Prostate gland (tissue), 2 donors: ENCODE measurements at regions not wholly inside any gene's neighbourhood (a gene's known extent, or its start where the extent isn't known, plus 50 kb on each side); places are given as distances from the start of the nearest gene placed in this dataset.

ENCODE experiments used
- DNase-seq: peaks from one replicate; pipeline ENCODE4 v3.0.0-alpha.2; 2019; ENCODE audit warnings: low spot score
- H3K27ac ChIP-seq, 2 donors: fragments of 200-600 bp; sonication (generic); 2 replicates each; pipeline ENCODE4 v1.5.1; 2017 to 2019
- H3K27me3 ChIP-seq: fragments of 200-600 bp; sonication (generic); replicated peaks from 2 replicates; pipeline ENCODE4 v1.5.1; 2019; ENCODE audit not compliant: insufficient read depth
- H3K36me3 ChIP-seq, 2 donors: fragments of 200-600 bp; sonication (generic); 1 replicate in 1 of 2; 2 replicates in 1 of 2; pipeline versions ENCODE4 v1.5.1 to v1.8.1; 2017 to 2019
- H3K4me1 ChIP-seq: fragments of 200-600 bp; sonication (generic); replicated peaks from 2 replicates; pipeline ENCODE4 v1.5.1; 2019
- H3K4me3 ChIP-seq, 2 donors: fragments of 200-600 bp; sonication (generic); 2 replicates each; pipeline ENCODE4 v1.5.1; 2017 to 2019
- H3K9me3 ChIP-seq: fragments of 200-600 bp; sonication (generic); 2 replicates; pipeline ENCODE4 v1.5.1; 2017
- POLR2A ChIP-seq: fragments of 450-650 bp; IDR thresholded peaks from one replicate; pipeline ENCODE4 v1.6.1; 2016; ENCODE audit warnings: antibody characterized with exemption, mild to moderate bottlenecking
- POLR2AphosphoS5 ChIP-seq: sonication (generic); formaldehyde crosslinking; IDR thresholded peaks from one replicate; pipeline ENCODE4 v1.6.1; 2017; ENCODE audit warnings: antibody characterized with exemption
- whole genome bisulfite sequencing: methylation state at CpG from one replicate; pipeline ENCODE4 v1.1.5; 2018; 5-methylcytosine and 5-hydroxymethylcytosine counted together
- intact Hi-C: fragments of 100-400 bp; cut with DNase I; formaldehyde crosslinking; loops from one replicate; pipeline ENCODE4 v1.14.2; 2022
- TF ChIP-seq, protein P1 (sequence below), 4 experiments: fragments of 200-600 bp in 2 of 4; fragments of 450-650 bp in 2 of 4; sonication (generic) in 2 of 4; IDR thresholded peaks; 1 replicate in 3 of 4; 2 replicates in 1 of 4; pipeline ENCODE4 v1.5.1; 2016 to 2019; ENCODE audit warnings: antibody characterized with exemption in 4 of 4, mild to moderate bottlenecking in 2 of 4, moderate library complexity in 2 of 4

DNA sequence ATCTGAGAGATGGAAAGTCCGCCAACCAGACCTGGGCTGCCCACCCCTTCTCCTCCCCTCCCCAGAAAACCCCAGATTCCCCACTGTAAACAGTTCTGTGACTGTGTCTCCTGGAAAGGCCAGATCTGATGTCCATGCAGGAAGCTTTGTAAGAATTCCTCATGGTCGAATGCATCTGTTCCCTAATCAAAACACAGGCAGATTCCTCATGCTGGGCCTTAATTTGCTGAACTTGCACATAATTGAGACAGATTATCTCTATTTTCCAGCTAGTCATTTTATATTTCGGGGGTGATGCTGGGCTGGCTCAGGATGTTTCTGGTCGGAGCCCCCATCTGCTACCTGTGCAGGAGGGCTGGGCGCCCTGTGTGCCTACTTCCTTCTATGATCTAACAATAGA is 233.6 kb upstream of the ASIC2 start:
- no peak overlapping the region for H3K27ac ChIP-seq
- no peak for DNase-seq
- H3K9me3 ChIP-seq = no peaks in the 10 kb centered on the region
- H3K36me3 ChIP-seq = no peaks in the 10 kb centered on the region
- H3K27me3 ChIP-seq = no peaks in the 10 kb centered on the region
- intact Hi-C loops = no loop called here
- TF ChIP-seq POLR2AphosphoS5 (no peak), POLR2A (no peak)
- TF ChIP-seq, protein P1, sequence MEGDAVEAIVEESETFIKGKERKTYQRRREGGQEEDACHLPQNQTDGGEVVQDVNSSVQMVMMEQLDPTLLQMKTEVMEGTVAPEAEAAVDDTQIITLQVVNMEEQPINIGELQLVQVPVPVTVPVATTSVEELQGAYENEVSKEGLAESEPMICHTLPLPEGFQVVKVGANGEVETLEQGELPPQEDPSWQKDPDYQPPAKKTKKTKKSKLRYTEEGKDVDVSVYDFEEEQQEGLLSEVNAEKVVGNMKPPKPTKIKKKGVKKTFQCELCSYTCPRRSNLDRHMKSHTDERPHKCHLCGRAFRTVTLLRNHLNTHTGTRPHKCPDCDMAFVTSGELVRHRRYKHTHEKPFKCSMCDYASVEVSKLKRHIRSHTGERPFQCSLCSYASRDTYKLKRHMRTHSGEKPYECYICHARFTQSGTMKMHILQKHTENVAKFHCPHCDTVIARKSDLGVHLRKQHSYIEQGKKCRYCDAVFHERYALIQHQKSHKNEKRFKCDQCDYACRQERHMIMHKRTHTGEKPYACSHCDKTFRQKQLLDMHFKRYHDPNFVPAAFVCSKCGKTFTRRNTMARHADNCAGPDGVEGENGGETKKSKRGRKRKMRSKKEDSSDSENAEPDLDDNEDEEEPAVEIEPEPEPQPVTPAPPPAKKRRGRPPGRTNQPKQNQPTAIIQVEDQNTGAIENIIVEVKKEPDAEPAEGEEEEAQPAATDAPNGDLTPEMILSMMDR (IDR thresholded peaks at IDR 0.05) = no peak
- H3K4me1 ChIP-seq = no peaks in the 10 kb centered on the region
- 91% methylated on average over 5 of the region's 5 CpGs for WGBS
- no peak overlapping the region for H3K4me3 ChIP-seq

DNA sequence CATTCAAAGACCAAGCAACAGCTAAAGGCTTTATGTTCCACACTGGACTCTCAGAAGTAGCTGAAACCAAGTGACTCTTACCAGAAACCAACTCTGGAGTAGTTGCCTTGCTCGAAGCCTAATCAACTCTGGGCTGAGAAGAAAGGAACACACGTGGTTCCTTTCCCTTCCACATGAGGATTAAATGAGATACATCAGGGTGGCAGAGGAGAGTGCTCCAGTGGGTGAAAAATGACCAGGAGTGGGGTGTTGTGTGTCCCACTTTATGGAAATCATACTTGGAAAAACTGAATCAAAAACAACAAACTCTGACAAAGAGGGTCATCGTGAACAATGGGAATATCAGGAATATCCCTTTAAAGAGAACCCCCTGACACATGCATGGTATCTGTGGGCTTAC is 234.2 kb upstream of the ASIC2 start:
- WGBS = 76% methylated on average over 3 of the region's 3 CpGs
- H3K4me3 ChIP-seq = no peak overlapping the region
- no peaks in the 10 kb centered on the region for H3K4me1 ChIP-seq
- no peaks in the 10 kb centered on the region for H3K9me3 ChIP-seq
- TF ChIP-seq POLR2A (no peak), POLR2AphosphoS5 (no peak)
- no peaks in the 10 kb centered on the region for H3K36me3 ChIP-seq
- DNase-seq = no peak
- H3K27ac ChIP-seq = no peak overlapping the region
- intact Hi-C loops = no loop called here
- no peaks in the 10 kb centered on the region for H3K27me3 ChIP-seq

DNA sequence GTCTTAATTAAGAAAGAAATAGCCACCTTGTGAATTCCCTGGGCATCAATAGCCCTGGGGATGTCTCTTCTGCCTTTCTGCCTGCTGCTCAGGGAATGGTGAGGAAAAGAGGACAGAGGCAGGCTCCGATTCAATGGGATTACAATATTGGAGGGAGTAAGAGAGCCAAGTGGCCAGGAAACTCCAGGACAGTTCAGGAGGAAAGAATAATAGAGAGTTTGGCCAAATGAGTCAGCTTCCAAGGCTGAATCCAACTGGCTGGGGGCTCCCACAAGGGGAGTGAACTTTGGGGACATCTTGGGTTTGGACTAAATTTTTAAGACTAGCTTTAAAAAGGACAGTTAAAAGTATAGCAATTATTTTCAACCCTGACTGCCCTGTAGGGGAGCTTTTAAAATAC is 235.8 kb upstream of the ASIC2 start:
- Histone ChIP-seq H3K27me3 (no peaks in the 10 kb centered on the region), H3K36me3 (no peaks in the 10 kb centered on the region), H3K4me3 (no peak overlapping the region), H3K9me3 (no peaks in the 10 kb centered on the region), H3K27ac (no peak overlapping the region), H3K4me1 (no peaks in the 10 kb centered on the region)
- intact Hi-C loops = no loop called here
- no peak for TF ChIP-seq POLR2AphosphoS5
- TF ChIP-seq, protein P1 (IDR thresholded peaks at IDR 0.05) = no peak
- TF ChIP-seq POLR2A = no peak
- WGBS = 72% methylated on average over 1 of the region's 1 CpG
- no peak for DNase-seq

DNA sequence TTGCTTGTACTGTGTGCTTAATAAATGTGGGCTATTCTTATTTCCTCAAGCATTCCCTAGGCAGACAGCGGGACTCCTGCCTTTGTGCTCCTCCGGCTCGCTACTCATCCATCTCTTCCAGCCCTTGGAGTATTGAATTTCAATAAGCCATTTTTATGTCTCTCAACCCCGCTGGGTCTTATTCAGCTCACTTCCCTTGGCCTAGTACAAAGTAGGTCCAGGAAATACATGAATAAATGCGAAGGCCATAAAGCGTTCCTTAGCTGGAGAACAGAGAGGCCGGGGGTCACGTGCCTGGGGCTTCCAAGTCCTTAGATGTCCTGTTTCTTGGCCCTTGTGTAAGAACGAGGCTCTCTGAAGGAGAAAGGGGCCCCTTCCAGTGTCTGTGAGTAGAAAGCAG is 236.7 kb upstream of the ASIC2 start:
- Histone ChIP-seq H3K27me3 (no peaks in the 10 kb centered on the region), H3K27ac (no peak overlapping the region), H3K4me1 (no peaks in the 10 kb centered on the region), H3K4me3 (no peak overlapping the region), H3K9me3 (no peaks in the 10 kb centered on the region), H3K36me3 (no peaks in the 10 kb centered on the region)
- TF ChIP-seq, protein P1 (IDR thresholded peaks at IDR 0.05) = no peak
- TF ChIP-seq POLR2AphosphoS5 (no peak), POLR2A (no peak)
- no peak for DNase-seq
- intact Hi-C loops = no loop called here
- 72% methylated on average over 9 of the region's 9 CpGs for WGBS

DNA sequence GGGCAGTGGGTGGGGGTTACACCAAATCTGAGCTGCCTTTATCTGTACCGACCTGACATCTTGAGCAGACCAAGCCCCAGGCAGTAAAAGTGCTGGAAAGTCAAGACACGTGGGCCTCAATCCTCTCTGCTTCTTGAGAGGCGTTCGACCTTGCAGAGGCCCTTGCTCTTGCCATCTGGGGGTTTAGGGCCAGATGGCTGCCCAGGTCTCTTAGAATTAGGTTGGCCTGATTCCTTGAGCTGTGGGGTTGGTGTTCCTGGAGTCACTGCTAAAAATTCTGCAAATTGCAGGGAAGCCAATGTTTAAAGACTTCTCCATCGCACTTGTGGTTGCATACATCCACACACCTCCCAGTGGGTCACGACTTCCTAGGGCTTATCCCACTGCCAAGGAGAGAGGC is 238.2 kb upstream of the ASIC2 start:
- Histone ChIP-seq H3K4me3 (no peak overlapping the region), H3K36me3 (no peaks in the 10 kb centered on the region), H3K27me3 (no peaks in the 10 kb centered on the region), H3K4me1 (no peaks in the 10 kb centered on the region), H3K9me3 (no peaks in the 10 kb centered on the region), H3K27ac (no peak overlapping the region)
- intact Hi-C loops = no loop called here
- no peak for TF ChIP-seq POLR2A
- no peak for TF ChIP-seq POLR2AphosphoS5
- TF ChIP-seq, protein P1 (IDR thresholded peaks at IDR 0.05) = no peak
- DNase-seq = no peak
- WGBS = 87% methylated on average over 6 of the region's 6 CpGs
